Muscle of arm (tissue), 1 donor: ENCODE measurements at regions not wholly inside any gene's neighbourhood (a gene's known extent, or its start where the extent isn't known, plus 50 kb on each side); places are given as distances from the start of the nearest gene placed in this dataset.
"Not testable (repeated sequence)": the region's sequence is repeated elsewhere in the genome, so short reads cannot be mapped to it uniquely, and the experiment has no call there.

Source experiments
- DNase-seq: peaks from one replicate; pipeline ENCODE4 v3.0.0-alpha.2; 2013

DNA sequence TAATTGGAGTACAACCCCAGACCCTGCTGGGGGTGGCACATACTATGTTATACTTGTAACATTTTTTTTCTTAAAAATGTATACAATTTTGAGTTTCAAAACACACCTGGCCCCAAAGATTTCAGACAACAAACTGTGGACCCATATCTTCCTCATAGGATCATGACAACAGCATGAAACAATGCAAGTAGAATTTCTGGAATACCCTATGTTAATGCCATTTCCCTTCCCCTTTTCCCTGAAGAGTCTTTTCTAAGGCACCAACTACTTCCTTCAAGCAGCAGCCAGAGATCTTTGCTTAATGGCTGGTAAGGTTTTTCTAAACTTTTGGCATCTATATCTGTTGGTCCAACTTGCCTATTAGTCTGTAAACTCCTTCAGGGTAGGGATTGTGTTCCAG, 99.9 kb upstream of the SERBP1 start:
- no peak for DNase-seq

GRCh38 chr1:67532452-67533216, 102.4 kb upstream of the SERBP1 start:
- DNase-seq, result peak; percentile 84

DNA sequence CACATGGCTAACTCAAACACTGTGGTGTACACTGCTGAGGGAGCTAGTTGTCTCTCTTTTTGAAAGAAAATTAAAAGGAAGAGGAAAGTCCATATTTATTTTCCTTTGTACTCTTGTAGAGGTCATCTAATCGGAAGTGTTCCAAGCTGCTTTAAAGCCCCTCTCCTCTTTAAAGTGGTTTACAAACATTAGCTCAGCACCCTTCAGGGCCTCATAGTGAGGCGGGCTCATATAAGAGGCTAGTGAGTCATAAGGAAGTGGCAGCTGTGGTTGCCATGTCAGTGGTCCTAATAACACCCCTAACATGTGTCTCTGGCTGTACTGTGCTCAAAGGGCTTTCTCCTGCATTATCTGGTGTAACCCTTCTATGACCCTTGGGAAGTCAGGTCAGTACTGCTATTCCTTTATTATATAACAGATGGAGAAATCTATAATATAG, 104.4 kb upstream of the SERBP1 start:
- no peak for DNase-seq

DNA sequence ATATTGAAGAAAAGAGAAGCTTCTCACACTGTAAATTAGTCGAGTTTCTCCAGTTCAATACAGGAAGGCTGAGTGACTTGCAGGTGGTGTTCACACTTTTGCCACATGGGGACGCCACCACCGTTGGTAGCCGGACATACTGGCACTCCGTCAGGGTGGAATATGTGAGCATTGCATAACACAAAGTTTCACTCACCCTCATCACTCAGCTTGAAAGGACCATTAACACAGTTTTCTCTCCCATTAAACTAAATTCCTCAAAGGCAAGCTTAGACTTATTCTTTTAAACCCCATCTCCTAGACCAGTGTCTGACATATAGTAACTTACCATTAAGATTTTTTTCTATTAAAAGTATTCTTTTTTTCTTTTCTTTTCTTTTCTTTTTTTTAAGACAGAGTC, 105.3 kb upstream of the SERBP1 start:
- DNase-seq, result peak; percentile 77

DNA sequence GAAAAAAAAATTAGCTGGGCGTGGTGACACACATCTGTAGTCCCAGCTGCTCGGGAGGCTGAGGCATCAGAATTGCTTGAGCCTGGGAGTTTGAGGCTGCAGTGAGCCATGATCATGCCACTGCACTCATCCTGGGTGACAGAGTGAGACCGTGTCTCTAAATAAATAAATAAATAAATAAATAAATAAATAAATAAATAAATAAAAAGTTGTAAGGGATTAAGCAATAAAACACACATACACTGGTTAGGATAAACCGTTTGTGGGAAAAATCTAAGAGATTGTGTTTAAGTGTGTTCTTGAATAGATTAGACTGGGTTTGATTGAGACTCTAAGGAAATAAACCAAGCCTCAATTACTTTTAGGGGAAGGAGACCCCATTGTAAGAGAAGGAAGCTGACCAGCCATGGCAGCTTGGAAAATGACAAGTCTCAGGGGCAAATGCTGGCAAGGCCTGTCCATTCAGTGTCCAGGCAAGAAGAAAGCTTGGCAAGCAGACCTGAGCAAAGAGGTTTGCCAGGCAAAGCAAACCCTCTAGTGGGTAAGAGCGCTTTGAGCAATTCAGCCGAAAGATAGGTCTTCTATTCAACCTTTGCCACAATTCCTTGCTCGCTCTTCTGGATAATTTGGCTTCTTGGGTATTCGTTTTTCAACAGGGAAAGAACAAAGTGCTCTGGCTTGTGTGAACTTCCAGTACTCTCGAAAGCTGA, 106.9 kb upstream of the SERBP1 start:
- no peak for DNase-seq

GRCh38 chr1:67537667-67538018, 107.4 kb upstream of the SERBP1 start:
- DNase-seq, result no peak

DNA sequence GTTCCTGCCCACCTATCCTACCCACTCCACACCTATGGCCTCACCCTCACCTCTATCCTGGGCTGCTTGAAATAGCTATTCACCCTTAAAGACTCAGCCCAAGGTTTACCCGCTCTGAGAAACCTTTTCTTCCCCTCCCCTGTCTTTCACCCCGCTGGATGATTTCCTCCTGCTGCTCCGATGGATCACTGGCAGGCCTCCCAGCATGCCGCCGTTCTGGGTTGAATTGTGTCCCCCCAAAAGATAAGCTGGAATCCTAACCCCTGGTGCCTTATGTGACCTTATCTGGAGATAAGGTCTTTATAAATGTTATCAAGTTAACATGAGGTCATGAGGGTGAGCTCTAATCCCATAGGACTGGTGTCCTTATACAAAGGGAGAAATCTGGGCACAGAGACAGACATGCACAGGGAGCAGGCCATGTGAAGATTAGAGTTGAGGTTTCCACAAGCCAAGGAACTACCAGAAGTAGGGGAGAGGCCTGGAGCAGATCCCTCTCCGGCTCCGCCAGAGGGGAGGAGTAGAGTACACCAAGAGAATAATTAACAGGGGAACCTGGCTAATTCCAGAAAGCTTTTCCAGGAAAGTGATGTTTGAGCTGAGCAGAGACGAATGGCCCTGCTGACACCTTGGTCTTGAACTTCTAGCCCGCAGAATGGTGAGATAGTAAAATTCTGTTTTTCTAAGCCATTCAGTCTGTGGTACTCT, 110.0 kb upstream of the SERBP1 start:
- no peak for DNase-seq

DNA sequence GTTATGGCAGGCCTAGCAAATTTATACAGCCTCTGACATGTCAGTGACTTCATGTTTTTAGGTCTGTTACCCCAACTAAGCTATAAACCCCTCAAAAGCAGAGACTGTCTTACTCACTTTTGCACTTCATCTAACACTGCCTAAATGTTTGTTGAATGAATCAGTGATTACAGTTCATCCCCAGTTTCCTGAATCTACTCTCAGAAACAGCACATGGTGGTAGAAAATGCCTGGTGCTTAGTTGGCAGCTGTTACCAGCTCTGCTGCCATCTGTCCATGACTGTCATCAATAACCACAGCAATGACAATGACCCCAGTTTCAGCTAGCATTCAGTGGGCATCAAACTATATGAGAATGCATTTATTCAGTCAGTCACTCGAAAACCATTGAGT, 110.5 kb upstream of the SERBP1 start:
- no peak for DNase-seq

- no peak for DNase-seq
Measured at GRCh38 chr1:67542747-67543146, 112.5 kb upstream of the SERBP1 start.

DNA sequence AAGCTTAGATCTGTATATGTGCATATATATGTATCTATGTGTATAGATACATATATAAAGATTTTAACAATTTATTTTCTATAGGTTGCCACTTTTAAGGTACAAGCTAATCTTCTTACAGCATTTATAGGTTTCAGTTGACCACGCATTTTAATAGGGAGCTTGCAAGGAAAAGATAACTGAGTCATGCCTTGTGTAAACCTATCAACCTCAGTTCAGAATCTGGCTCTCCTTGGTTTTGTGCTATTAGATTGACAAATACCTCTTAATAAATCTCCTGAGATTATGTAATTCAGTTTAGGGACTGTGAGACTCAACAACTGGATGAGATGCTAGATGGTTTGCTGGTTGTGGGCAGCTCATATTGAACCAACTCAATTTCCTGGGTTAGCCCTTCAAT, 114.7 kb upstream of the SERBP1 start:
- DNase-seq, result no peak

- no peak for DNase-seq
Measured at GRCh38 chr1:67545364-67545763, 115.2 kb upstream of the SERBP1 start.

DNA sequence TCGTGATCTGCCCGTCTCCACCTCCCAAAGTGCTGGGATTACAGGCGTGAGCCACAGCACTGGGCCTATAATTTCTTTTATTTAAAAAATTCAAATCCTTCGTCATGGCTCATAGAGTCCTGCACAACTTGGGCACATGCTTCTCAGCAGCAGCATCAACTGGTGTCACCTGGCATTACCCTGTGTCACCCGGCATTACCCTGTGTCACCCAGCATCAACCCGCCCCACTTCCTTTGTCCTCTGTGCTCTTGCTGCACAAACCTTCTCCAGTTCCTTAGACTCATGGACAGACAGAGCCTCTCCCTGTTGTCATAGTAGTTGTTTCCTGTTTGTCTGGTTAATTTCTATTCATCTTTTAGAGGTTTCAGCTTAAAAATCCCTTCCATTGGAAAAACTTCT, 121.2 kb upstream of the SERBP1 start:
- DNase-seq, result no peak

GRCh38 chr1:67552336-67552759, 122.1 kb upstream of the SERBP1 start:
- DNase-seq, result no peak

- DNase-seq, result not testable (repeated sequence)
Measured at GRCh38 chr1:67554204-67554603, 124.0 kb upstream of the SERBP1 start.

- DNase-seq, result no peak
Measured at GRCh38 chr1:67555461-67556296, 125.5 kb upstream of the SERBP1 start.

DNA sequence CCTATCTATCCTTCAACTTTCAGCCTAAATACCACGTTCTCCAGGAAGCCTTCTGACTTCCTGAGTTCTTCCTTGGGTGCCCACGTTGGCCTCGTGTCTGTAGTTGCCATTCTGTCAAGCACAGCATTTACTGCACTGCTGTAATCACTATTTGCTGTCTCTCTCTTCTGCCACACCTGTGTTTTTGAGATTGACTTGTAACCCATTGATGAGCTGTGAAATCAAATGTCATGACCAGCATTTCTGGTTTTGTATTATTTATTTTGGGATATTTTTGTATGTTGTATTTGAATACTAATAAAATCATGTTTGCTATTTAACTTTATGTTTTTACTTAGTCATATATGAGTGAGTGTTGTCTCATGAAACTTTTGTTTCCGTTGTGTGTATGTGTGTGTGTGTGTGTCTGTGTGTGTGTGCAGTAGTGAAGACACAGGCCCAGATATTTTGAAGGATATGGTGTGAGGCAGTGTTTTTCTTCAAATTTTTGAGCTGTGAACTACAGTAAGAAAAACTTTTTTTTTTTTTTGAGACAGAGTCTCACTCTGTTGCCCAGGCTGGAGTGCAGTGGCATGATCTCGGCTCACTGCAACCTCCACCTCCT, 126.2 kb upstream of the SERBP1 start:
- no peak for DNase-seq

- DNase-seq, result no peak
Measured at GRCh38 chr1:67557696-67558448, 127.1 kb upstream of the GADD45A start.

DNA sequence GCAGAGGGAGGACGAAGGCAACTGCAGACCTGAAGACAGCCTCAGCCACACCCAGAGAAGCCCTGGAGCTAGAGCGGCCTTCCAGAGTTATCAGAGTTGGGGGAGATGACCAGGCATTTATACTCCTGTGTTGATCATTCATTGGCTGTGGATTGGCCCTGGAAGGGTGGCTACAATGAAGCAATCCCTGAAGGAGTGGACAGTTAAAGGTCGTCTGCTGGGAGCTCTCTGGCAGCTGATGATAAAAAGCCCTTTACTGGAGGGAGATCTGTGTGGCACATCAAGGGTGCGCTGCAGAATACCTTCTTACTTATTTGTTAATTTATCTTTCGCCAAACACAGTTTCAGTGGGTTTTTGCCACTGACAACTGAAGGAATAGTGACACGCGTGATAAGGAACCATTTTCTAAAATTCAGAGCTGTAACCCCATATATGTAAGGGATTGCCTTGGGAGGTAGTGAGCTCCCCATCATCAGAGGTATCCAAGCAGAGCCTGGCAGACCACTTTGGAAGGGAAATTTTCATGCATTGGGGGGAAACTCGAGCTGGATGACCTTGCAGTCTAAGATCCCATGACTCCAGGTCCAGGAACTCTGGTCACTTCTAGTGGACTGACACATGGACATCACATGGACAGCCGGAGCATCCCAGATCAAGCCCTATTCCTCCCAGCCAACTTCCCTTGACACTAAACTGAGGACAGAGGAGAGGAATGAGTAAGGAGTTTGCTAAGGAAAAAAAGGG, 126.4 kb upstream of the GADD45A start:
- DNase-seq, result no peak

GRCh38 chr1:67559222-67559700, 125.7 kb upstream of the GADD45A start:
- no peak for DNase-seq
